ENCODE measurements at regions not wholly inside any gene's neighbourhood (a gene's known extent, or its start where the extent isn't known, plus 50 kb on each side); places are given as distances from the start of the nearest gene placed in this dataset.

GRCh38 chr1:37342736-37343135 is 131.6 kb upstream of the ZC3H12A start:
- Mint-ChIP-seq H3K9me3 (no peaks in the 10 kb centered on the region), H3K27ac (no peak overlapping the region), H3K4me1 (peaks cover 6% of the 10 kb centered on the region; the same call in 2 of the 3 replicates), H3K4me3 (no peak overlapping the region), H3K36me3 (ENCODE audit: low read depth) (no peaks in the 10 kb centered on the region), H3K27me3 (ENCODE audit: insufficient read depth, low read depth, poor library complexity) (peaks cover 2% of the 10 kb centered on the region)
- Histone ChIP-seq H3K4me1 (ENCODE audit: insufficient read depth) (no peaks in the 10 kb centered on the region), H4K20me1 (replicated peaks; ENCODE audit: insufficient read depth) (no peaks in the 10 kb centered on the region), H3K9me2 (ENCODE audit: insufficient read depth) (no peaks in the 10 kb centered on the region), H3K4me2 (no peak overlapping the region), H3K27me3 (ENCODE audit: insufficient read depth) (no peaks in the 10 kb centered on the region), H3F3A (replicated peaks; ENCODE audit: low read depth) (no peaks in the 10 kb centered on the region), H3K27ac (ENCODE audit: low read depth) (no peak overlapping the region), H2AFZ (no peak overlapping the region), H3K36me3 (ENCODE audit: insufficient read depth) (no peaks in the 10 kb centered on the region), H3K79me2 (replicated peaks; ENCODE audit: insufficient read depth) (no peaks in the 10 kb centered on the region), H3K4me3 (no peak overlapping the region)
- peak; percentile 76 for ATAC-seq
- no peak for TF ChIP-seq EZH2 (IDR thresholded peaks at IDR 0.05; ENCODE audit: low read depth, unreplicated experiment)
- TF ChIP-seq CTCF (conservative IDR thresholded peaks at IDR 0.05; ENCODE audit: low read depth in 2 of 2) = peak; percentile 12 to 38; a peak in 2 of 4 replicates
- no peak for TF ChIP-seq REST (IDR thresholded peaks at IDR 0.05; ENCODE audit: unreplicated experiment)
- no peak for TF ChIP-seq STAT1 (IDR thresholded peaks at IDR 0.05; ENCODE audit: unreplicated experiment)
- DNase-seq (ENCODE audit: low spot score) = peak; percentile 64

- Mint-ChIP-seq H3K4me3 (no peak overlapping the region), H3K36me3 (ENCODE audit: low read depth) (no peaks in the 10 kb centered on the region), H3K9me3 (no peaks in the 10 kb centered on the region; the same call in 2 of the 3 replicates), H3K4me1 (peaks cover 5% of the 10 kb centered on the region; the same call in 2 of the 3 replicates), H3K27ac (no peak overlapping the region), H3K27me3 (ENCODE audit: insufficient read depth, low read depth, poor library complexity) (peaks cover 2% of the 10 kb centered on the region)
- Histone ChIP-seq H3K27me3 (ENCODE audit: insufficient read depth) (no peaks in the 10 kb centered on the region), H3K9me2 (ENCODE audit: insufficient read depth) (no peaks in the 10 kb centered on the region), H2AFZ (no peak overlapping the region), H3F3A (replicated peaks; ENCODE audit: low read depth) (no peaks in the 10 kb centered on the region), H3K4me3 (no peak overlapping the region), H3K27ac (ENCODE audit: low read depth) (no peak overlapping the region), H4K20me1 (replicated peaks; ENCODE audit: insufficient read depth) (no peaks in the 10 kb centered on the region), H3K79me2 (replicated peaks; ENCODE audit: insufficient read depth) (no peaks in the 10 kb centered on the region), H3K36me3 (ENCODE audit: insufficient read depth) (no peaks in the 10 kb centered on the region), H3K4me1 (ENCODE audit: insufficient read depth) (no peaks in the 10 kb centered on the region), H3K4me2 (no peak overlapping the region)
- TF ChIP-seq ZNF331 (CRISPR knock-in tag; IDR thresholded peaks at IDR 0.05; ENCODE audit: low read depth) (no peak), ETS1 (IDR thresholded peaks at IDR 0.05) (no peak), POLR2AphosphoS5 (IDR thresholded peaks at IDR 0.05; ENCODE audit: low read depth) (no peak), EZH2phosphoT487 (IDR thresholded peaks at IDR 0.05; ENCODE audit: unreplicated experiment) (no peak), CREB1 (CRISPR knock-in tag; IDR thresholded peaks at IDR 0.05; ENCODE audit: low read depth) (no peak), REST (IDR thresholded peaks at IDR 0.05; ENCODE audit: unreplicated experiment) (no peak)
- DNase-seq (ENCODE audit: low spot score) = no peak
- ATAC-seq = no peak
Observed at GRCh38 chr1:37347104-37347649, 127.2 kb upstream of the ZC3H12A start.
